AG08395 (cell line): ENCODE measurements at regions not wholly inside any gene's neighbourhood (a gene's known extent, or its start where the extent isn't known, plus 50 kb on each side); places are given as distances from the start of the nearest gene placed in this dataset.
"Not testable (repeated sequence)": the region's sequence is repeated elsewhere in the genome, so short reads cannot be mapped to it uniquely, and the experiment has no call there.

Experiments used
- DNase-seq: peaks from one replicate; pipeline ENCODE4 v3.0.0; 2012; ENCODE audit warnings: mixed read lengths, low spot score

DNA sequence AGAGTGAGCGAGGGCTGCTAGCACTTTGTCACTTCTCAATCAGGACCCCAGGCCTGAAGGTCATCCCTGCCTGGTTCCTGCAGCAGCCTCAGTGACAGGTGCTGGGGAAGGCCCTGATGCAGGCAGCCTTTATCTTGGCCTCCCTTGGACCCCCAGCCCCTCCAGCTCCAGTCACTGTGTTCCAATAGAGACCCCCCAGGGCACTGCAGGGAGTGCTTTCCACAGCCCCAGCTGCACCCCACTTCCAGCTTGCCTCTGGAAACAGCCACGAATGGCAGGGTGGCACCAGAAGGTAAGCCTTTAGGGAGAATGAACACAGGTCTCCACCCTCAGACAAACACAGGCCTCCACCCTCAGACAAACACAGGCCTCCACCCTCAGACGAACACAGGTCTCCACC lies 241.6 kb upstream of the SGCG start:
- no peak for DNase-seq

DNA sequence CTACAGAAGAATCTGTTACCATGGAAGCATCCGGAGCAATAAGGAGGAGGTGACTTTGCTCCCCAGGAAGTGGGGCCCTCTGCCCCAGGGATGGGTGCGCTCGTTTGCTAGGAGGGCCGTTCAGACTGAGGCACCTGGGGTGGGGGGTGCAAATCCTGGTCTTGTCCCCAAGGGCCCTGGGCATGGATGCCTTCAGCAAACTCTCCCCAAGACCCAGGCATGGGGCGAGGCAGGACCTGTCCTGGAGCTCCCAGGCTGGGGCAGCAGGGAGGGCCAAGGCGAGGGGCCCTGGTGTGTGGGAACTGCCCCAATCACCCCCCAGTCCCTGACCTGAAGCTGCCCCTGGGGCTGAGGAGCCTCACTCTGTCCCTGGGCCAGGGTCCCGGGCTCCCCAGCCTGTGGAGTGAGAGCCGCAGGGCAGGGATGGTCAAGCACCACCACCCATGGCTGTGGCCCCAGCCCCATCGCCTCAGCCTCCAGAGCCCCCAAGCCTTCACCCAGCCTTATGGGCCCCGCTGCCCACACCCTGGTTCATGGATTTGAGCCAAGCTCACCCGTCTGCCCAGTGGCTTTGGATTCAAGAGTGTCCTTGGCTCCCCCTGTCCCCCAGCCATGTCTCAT lies 240.6 kb upstream of the SGCG start:
- no peak for DNase-seq

DNA sequence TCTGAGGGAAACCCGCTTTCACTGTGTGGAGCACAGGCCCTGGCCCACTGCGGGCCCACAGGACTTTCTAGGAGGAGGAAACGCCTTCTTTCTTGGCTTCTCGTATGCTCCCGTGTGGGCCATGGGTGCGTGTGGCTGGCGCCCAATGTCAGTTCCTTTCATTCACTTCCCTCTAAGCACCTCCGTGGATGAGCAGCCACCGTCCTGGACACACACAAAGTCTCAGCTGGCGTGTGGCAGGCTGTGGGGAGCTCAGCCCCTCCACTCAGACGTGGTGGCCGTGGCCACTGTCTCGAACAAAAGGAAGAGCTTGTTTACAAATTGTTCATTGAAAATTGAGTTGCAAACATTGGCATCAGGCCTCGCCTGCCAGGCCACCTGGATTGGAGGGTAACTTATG lies 240.0 kb upstream of the SGCG start:
- DNase-seq: no peak

DNA sequence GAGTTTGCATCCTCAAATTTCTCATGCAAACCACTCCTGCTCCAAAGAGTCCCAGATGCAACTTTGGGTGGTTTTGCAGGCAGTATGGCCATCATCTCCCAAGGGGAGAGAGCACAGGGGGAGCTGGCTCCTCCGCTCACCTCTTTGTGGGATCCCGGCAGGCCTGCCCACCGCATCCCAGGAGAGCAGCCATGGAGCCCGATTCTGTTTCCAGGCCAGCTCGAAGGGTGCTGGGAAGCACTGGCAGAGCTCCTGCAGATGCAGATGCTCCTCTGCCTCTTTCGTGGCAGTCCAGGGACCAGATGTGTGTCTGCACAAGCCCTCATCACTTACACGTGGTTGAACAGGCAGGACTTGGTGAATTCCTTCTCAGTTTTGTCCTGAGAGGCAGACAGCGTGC lies 239.3 kb upstream of the SGCG start:
- DNase-seq: not testable (repeated sequence)

DNA sequence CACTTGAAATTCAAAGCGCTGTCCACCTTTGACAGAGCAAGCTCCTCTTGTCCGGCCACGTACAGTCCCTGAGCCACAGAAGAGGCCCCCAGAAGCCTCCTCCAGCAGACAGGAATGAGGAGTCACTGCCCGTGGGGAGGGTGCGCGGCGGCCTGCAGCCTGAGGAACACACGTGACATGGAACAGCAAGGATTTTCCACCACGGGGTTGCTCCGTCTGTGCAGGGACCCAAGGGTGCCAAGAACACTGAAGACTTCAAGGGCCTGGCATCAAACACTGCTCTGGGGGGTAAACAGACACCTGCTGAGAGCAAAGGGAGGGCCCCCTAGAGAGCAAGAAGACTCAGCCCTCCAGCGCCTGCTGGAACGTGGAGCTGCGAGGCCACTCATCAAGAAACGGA lies 237.9 kb upstream of the SGCG start:
- not testable (repeated sequence) for DNase-seq

DNA sequence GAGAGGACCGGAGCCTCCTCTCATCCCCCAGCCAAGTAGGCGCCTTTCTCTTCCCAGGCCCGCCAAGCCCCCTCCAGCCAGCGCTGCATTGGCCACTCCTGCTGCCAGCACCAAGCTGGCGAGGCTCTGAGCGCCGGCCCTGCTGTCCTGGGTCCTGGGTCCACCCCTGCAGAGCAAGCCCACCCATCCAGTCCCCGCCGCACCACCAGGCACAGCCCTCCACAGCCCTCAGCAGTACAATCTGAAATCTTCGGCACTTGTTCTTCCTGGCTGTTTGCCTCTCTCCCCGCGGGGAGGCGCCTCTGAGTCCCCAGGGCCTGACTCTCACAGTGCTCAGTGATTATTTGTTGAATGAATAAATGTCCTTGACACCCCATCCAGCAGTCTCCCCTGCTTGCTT lies 236.4 kb upstream of the SGCG start:
- DNase-seq: no peak

DNA sequence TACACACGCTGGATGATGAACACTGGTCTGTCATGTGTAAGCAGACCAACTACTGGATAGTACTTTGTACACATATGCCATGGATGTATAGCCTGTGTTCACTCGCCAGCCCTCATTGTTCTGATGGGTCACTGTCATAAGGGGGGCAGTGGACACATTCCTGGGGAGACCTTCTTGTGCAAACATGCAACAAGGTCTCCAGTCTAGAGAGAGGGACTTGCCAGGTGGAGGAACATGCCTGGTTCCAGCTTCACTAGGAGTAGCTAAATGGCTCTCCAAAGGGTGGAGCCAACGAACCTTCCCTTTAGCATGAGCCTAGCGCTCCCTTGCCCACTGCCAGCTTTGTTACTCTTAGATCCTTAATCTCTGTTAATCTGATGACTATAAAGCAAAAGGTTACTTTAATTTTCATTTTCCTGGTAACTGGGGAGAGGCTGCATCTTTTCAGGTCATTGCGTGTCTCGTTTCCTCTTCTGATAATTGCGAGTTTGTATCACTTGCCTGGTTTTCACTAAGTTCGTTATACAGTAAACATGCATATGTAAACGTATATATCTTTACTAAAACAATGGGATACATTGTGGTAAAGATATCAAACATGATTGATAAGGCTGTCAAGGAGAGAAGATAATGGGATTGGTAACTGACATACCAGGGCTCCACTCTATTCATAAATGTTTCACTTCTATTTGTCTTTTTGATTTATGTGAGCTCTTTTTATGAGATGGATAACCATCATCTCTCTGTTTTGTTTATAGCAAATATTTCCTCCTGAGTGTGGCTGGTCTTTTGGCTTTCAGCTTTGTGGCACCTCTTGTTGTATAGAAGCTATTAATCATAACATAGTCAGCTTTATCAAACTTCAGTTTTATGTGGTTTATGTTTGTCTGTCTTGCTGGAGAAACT lies 235.2 kb upstream of the SGCG start:
- DNase-seq: no peak

DNA sequence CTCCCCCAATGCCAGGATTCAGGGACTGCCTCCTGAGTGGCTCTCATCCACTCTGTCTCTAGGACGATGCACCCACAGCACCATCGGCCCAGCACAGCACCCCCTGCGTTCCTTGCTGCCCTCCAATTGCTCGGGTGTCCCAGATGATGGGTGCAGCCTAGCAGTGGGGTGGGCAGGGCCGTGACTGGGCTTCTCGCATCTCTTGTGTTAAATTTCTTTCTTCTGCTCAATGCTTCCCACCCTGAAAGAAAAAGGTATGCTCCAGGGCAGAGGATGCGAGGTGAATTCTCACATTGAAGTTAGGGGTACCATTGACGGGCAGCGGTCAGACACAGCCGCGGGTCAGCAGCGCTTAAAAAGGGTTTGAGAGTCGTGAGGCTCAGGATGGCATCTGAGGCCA lies 232.4 kb upstream of the SGCG start:
- no peak for DNase-seq

DNA sequence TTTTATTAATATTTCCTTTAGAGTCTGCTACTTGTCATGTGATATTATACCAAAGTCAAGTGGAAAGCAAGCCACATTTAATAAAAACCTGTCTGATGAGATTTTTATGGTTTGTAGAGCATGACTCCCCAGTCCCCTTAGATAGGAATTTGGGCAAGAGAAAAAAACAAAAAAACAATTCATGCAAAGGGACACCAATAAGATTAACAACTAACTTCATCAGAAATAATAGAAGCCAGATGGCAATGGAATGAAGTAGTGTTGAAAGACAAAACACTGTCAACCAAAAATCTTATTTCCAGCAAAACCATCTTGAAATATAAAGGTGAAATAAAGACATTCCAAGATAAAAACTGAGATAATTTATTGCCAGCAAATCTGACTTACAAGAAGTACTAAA lies 228.8 kb upstream of the SGCG start:
- DNase-seq: not testable (repeated sequence)

DNA sequence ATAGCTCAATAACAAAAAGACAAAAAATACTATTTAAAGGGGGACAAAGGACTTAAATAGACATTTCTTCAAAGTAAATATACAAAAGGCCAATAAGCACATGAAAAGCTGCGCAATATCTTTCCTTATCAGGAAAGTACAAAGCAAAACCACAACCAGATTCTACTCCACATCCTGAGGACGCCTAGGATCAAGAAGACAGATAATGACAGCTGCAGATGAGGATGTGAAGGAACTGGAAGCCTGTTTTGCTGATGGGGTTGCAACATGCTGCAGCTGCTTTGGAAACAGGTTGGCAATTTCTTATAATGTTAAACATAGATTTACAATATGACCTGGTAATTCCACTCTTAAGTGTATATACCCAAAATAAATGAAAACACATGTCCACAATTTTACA lies 225.6 kb upstream of the SGCG start:
- not testable (repeated sequence) for DNase-seq

DNA sequence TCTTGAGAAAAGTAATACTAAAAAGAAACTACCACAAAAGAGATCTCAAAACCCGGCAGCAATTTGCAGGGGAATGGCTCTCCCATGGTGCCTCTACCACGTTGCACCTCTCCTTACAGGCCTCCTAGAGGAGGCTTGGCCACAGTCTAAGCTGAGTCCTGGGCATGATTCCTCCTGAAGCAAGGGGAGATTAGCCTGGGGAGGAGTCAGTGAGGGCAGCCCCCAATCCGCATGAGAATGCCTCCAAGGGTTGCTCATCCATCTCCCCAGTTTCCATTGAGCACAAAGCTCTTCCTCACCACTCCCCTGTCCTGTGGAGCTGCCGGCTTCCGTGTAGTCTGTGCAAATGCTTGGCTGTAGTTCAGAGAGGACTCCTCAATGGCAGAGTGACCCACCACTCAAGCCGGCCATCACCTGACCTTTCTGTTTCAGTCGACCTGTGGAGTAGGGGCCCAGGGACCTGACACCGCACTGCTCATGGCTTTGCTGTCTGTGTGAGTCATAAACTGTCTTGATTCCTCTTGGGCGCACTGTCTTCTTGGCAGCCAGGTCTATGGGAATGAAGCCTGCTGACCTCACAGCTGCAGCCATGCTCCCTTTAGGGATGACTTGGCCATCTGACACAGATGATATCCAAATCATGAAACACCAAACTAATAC lies 224.2 kb upstream of the SGCG start:
- DNase-seq: not testable (repeated sequence)

DNA sequence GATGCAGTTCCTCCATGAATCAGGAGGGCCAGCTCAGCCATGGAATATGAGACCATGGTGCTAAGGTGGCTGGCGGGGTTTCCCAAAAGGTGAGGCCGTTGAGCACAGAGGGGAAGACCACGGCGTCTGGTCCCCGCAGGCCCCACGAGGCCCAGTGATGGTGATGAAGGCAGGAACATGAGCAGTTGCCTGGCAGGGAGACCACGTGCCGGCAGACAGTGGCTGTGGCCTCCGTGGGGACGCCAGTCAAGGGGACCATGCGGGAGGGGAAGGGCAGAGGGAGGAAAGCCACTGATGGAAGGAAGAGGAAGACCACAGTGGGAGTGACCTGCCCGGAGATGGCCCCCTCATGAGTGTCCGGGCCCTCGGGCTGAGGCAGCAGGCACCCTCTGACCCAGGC lies 220.9 kb upstream of the SGCG start:
- not testable (repeated sequence) for DNase-seq

DNA sequence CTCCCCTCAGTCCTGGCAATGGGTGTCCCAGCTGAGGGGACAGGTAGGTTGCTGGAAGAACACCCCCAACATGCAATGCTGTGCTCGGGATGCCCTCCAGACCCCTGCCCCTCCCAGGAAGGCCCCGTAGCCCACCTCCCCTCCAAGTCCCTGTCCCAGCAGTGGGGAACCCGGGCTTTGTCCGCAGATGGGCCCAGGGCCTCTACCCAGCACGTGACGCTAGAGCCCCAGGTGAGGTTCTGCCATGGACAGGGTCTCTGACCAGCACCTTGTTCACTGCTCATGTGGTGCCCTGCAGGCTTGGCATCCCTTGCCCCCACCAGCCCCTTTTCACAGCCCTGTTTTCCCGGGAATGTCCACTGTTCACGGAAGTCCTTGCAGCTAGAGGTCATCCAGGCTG lies 220.0 kb upstream of the SGCG start:
- DNase-seq: no peak

DNA sequence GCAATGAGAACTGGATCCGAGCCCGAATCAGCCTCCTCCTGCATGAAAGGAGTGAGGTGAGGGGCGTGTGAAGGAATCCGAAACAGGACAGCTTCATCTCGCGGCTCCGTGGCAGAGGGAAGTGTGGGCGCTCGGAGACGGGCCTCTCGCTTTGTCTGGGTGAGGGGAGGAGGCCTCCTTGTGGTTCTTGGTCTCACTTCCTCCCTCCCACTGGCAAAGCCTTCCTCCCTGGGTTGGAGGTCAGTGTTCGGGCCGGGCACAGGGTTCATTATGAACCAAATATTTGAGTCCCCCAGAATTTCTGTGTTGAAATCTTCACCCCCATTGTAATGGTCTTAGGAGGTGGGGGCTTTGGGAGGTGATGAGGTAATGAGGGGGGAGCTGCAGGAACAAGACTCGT lies 219.4 kb upstream of the SGCG start:
- DNase-seq: not testable (repeated sequence)

DNA sequence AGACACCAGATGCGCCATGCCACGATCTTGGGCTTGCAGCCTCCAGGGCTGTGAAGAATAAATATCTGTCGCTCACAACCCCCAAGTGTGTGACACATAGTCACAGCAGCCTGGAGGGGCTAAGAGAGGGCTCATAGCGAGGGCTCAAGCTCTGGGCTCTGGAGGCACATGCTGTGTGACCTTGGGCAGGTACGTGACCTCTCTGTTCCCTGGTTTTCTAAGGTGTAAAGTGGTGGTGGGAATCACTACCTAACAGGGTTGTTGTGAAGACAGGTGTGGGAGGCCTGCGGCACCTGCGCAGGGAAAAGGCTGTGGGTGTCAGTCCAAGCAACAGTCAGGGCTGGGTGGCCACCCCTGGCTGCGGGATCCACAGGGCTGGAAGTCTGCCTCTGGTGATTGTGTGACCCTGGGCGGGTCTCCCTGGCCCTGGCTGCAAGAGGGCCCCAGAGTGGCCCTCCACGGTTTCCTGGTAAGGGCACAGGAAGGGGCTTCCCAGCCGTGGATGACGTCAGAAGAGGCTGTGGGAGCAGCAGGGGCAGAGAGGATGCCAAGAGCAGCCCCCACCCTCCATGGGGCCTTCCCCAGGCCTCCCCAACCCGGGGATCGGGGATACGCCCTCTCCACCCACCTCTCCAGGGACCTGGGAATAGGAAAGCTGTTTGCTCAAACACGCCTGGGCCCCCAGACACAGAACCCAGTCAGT lies 218.8 kb upstream of the SGCG start:
- no peak for DNase-seq

DNA sequence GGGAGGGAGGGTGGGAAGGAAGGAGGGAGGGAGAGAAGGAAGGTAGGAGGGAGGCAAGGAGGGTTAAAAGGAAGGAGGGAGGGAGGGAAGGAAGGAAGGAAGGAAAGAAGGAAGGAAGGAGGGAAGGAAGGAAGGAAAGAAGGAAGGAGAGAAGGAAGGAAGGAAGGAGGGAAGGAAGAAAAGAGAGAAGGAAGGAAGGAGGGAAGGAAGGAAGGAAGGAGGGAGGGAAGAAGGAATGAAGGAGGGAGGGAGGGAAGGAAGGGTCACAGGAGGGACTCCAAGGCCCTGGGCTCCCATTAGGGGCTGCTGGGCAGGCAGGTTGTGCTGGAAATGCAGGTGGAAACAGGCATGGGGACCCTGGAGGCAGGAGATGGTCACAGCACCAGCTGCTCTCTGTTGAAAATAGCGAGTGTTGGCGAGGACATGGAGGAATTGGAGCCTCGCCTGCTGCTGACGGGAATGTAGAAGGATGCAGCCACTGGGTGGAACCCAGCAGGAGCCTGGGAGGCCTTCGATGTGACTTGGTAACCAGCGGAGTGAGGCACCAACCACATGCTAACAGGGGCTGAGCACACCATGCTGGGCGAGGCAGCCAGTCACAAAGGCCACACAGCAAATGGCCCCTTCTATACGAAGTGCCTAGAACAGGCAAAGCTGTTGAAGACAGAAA lies 217.3 kb upstream of the SGCG start:
- DNase-seq: not testable (repeated sequence)

DNA sequence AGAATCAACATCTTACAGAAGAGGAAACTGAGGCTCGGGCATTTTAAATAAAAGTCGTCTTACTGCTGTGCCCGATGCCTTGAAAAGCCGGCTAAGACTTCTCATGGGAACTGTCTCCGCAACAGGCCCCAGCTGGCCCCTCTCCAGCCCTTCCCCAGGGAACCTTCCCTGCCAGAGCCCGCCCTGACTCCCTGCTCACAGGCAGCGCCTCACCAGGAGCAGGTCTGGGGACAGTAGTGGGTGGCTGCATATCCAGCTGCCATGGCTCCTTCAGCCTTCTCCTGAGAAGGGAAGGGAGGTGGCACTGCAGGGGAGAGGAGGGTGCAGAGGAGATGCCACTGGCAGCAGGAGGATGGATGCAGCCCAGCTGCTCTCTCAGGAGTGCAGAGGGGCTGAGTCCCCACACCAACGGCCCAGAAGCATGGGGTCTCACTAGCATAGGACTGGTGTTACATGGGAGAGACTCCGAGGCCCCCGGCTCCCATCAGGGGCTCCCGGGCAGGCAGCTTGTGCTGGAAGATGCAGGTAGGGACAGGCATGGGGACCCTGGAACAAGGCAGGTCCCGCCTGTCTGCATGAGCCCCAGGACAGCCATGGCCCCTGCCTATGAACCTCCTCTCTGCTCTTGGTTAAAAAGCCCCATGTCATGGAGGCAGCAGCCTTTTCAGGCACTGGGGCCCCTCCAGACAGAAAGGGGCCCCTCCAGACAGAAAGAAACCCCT lies 216.4 kb upstream of the SGCG start:
- no peak for DNase-seq

DNA sequence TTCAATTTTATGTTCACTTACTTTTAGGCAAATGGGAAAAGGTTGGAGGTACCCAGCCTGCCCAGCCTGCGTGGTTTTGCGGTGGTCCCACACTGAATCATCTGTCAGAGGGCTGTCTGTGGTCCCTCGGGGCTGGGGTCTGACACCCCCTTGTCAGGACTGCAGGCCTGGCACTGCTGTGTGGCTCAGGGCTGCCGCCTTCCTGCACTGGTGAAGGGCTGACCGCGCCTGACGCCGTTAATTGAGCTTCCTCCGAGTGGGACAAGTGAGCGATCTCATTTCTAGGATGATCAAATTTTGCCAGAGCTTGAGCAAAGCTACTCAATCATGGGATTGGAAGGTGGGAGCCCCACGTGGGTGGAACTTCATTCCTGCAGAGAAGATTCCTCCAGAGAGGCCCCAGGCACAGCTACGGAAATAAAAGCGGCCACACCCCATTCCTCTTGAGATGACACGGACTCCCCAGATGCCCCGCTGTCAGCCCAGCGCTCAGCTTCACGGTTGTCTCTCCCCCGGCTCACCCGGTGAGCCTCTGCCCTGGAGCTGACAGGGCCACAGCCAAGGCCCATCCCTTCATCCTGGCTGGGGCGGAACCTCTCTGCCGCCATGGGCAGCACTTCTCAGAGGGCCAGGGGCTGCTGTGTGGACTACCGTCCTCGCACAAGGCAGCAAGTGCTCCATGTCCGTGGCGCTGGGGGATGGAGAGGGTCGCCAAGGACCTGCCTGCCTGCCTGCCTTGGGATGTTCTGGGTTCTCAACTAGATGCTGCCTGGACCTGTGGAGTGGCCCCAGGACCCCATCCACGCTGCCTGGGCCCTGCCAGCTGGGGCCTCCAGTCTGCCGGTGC lies 215.5 kb upstream of the SGCG start:
- not testable (repeated sequence) for DNase-seq

DNA sequence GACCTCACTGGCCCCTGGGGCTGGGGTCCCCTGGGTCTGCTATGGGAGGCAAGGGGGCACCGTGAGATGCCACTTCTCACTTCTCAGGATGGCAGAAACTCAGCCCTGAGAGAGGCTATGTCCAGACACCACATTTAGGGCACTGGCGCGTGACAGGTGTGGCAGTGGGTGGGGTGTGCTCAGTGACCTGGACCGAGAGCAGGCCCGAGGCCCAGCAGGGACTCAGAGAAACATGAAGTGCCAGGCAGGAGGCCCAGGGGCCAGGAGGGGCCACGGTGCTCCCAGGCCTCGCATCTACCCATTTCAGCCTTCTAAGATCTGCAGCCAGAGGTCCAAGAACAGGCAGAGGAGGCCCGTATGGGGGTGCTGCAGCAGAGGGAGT lies 214.9 kb upstream of the SGCG start:
- not testable (repeated sequence) for DNase-seq

DNA sequence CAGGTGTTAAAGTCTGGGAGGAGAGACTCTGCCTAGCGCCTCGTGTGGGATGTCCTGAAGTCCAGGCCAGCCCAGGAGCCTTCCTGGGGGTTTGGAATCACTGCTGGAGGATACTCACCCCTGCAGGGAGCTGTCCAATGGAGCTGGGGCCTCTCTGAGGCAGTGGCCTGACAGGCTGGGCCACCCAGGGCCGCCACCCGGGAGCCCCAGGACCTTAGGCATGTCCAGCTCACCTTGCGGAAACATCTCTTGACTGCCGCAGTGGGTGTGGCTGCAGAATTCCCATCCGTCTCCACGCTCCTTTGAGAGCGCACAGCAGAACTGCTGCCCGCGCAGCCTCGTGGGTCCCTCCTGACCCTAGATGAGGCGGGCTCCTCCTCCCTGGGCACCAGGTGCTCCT lies 214.0 kb upstream of the SGCG start:
- not testable (repeated sequence) for DNase-seq
